Body of pancreas (tissue), 4 donors: ENCODE measurements at regions not wholly inside any gene's neighbourhood (a gene's known extent, or its start where the extent isn't known, plus 50 kb on each side); places are given as distances from the start of the nearest gene placed in this dataset.

Experiments used
- POLR2A ChIP-seq, 3 donors: fragments of 450-650 bp; IDR thresholded peaks; one replicate each; pipeline ENCODE4 v1.6.1; 2016; ENCODE audit warnings: antibody characterized with exemption in 3 of 3, mild to moderate bottlenecking in 2 of 3
- TF ChIP-seq, protein P1 (sequence below), 7 experiments: fragments of 450-650 bp in 4 of 7; fragments of 200-600 bp in 3 of 7; sonication (generic) in 3 of 7; IDR thresholded peaks; one replicate each; pipeline ENCODE4 v1.5.1; 2016 to 2019; ENCODE audit warnings: antibody characterized with exemption in 7 of 7

- TF ChIP-seq, protein P1, sequence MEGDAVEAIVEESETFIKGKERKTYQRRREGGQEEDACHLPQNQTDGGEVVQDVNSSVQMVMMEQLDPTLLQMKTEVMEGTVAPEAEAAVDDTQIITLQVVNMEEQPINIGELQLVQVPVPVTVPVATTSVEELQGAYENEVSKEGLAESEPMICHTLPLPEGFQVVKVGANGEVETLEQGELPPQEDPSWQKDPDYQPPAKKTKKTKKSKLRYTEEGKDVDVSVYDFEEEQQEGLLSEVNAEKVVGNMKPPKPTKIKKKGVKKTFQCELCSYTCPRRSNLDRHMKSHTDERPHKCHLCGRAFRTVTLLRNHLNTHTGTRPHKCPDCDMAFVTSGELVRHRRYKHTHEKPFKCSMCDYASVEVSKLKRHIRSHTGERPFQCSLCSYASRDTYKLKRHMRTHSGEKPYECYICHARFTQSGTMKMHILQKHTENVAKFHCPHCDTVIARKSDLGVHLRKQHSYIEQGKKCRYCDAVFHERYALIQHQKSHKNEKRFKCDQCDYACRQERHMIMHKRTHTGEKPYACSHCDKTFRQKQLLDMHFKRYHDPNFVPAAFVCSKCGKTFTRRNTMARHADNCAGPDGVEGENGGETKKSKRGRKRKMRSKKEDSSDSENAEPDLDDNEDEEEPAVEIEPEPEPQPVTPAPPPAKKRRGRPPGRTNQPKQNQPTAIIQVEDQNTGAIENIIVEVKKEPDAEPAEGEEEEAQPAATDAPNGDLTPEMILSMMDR (IDR thresholded peaks at IDR 0.05) = no peak
- TF ChIP-seq POLR2A (IDR thresholded peaks at IDR 0.05) = no peak
Observed at GRCh38 chr18:76161983-76162382, 333.1 kb downstream of the ZNF516 start.
